GM18511 (cell line): ENCODE measurements at regions not wholly inside any gene's neighbourhood (a gene's known extent, or its start where the extent isn't known, plus 50 kb on each side); places are given as distances from the start of the nearest gene placed in this dataset.
"Not testable (repeated sequence)": the region's sequence is repeated elsewhere in the genome, so short reads cannot be mapped to it uniquely, and the experiment has no call there.

Source experiments
- ATAC-seq: cut with Tn5 transposase; IDR thresholded peaks from one replicate; pipeline ENCODE4 v1.9.1; 2021; ENCODE audit warnings: mild to moderate bottlenecking, moderate library complexity; ENCODE audit not compliant: unreplicated experiment

DNA sequence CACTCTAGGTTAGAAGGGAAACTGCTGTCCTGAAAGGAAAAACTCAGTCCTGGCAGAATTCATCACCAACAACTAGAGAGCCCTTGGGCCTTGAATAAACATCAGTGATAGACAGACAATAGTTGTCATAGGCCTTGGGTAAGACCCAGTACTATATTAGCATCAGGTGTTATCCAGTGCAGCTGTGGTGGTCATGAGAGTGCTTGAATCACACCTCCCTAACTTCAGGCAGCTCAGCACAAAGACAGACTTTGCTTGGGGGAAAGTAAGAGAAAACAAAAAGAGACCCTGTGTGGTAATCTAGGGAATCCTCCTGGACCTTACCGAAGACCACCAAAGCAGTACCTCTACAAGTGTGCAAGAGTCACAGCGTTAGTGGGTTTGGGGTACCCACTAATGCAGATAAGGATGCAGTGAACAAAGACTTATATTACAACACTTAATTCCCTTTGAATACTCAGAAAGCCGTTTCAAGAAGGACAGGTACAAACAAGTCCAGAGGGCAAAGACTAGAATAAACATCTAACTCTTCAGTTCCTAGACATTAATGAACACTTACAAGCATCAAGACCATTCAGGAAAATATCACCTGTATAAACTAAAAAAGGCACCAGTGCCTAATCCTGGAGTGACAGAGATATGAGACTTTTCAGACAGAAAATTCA is 332.3 kb upstream of the EPHA3 start:
- no peak for ATAC-seq

DNA sequence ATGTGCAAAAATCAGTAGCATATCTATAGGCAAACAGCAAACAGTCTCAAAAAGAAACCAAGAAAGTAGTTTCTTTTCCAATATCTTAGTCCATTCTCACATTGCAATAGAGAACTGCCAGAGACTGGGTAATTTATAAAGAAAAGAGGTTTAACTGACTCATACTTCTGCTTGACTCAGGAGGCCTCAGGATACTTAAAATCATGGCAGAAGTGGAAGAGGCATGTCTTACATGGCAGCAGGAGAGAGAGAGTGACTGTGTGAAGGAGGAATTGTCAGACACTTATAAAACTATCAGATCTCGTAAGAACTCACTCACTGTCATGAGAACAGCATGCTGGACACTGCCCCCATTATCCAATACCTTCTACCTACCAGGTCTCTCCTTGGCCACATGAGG is 327.9 kb upstream of the EPHA3 start:
- no peak for ATAC-seq

DNA sequence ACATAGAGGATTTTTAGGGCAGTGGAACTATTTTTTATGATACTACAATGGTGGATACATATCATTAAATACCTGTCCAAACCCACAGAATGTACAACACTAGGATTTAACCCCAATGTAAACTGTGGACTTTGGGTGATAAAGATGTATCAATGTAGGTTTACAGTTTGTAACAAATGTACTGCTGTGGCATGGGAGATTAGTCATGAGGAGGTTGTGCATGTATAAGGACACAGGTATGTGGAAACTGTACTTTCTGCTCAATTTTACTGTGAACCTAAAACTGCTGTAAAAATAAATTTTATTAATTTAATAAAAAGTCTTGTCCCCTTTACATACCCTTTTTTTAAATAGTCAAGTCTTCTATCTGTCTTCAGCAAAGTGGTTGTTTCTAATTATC is 322.5 kb upstream of the EPHA3 start:
- ATAC-seq: no peak

DNA sequence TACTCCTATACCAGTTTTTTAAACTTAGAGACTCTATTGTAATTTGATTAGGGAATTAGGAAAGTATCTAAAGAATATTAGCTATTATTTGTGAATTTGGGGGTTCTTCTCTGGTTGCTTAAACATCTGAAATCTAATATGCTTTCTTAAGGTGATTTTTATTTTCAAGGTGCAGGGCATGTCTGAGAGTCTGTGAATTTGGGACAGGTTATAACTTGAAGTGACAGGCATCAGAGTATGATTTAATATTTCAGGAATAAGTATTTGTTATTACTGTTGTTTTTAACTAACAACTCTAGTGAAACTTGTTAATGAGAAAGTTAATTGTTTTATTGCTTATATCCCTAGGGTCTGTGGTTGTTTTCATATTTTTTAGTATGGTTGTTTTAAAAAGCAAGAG is 321.6 kb upstream of the EPHA3 start:
- no peak for ATAC-seq

DNA sequence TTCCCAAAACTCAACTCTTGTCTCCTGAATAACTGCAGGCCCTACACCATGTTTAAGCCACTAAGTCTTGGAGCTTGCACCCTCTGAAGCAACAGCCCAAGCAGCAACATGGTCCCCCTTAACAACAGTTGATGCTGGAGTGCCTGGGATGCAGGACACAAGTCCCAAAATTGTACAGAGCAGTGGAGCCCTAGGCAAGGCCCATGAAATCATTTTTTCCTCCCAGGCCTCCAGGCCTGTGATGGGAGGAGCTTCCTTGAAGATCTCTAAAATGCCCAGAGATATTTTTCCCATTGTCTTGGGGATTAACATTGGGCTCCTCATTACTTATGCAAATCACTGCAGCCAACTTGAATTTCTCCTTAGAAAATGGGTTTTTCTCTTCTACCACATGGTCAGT is 311.9 kb upstream of the EPHA3 start:
- no peak for ATAC-seq

DNA sequence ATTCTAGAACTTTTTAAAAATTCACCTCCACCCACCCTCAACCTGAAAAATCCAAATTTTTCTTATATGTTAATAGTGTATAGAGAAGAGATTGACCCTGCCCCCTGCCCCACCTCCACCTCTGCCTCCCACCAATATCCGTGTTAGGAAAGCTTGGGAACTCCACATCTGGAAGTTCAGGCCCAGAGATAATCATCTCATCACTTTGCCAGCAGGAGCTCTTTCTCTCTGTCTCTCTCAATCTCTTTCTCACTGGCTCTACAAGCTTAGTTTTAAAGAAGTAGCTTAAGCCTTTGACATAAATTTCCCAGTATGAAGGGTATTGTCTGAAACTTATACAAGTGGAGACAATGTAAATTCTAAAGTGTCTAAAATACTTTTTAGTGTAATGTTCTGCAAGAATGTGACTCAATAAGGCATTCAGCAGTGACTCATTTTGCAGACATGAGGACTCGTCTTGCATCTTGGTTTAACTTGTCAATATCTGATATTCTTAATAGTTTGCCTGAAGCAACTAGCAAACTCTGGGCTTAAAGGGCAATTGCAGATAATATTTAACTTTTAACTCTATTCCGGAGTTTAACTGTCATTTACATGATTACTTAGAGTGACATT is 299.8 kb upstream of the EPHA3 start:
- no peak for ATAC-seq

DNA sequence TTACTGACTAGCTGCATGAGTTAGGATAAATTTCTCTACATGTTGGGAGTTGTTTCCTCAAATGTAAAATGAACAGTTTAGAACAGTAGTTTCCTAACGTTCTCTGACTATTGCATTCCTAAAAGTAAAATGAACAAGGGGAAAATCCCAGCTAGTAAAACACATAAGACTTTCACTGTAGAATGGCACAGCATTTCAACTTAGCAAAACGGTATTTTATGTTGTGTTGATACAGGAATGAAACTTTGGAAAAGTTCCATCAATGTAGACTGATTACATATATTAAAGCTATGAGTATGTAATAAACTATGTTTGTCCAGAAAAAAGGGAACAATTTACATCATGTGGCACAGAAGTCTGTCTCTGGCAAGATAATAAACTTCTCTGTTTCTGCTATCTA is 297.4 kb upstream of the EPHA3 start:
- ATAC-seq: no peak

DNA sequence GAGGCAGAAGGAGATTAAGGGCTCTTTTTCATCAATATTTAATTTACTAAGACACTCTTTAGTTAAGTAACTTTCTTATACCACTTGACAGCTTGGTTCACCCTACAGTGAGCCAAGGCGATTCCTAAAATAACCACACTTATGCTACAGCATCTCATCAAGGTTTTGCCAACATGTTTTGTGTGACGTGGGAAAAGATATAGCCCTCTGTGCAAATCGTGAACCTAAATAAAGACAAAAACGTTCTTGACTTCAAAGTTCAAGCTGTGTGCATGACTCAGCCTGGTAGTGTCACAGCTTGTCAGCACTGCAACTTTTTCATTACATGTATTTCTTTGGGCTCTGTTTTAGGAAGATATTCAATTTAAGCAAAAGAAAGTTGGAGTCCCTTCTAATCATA is 297.0 kb upstream of the EPHA3 start:
- ATAC-seq: no peak

DNA sequence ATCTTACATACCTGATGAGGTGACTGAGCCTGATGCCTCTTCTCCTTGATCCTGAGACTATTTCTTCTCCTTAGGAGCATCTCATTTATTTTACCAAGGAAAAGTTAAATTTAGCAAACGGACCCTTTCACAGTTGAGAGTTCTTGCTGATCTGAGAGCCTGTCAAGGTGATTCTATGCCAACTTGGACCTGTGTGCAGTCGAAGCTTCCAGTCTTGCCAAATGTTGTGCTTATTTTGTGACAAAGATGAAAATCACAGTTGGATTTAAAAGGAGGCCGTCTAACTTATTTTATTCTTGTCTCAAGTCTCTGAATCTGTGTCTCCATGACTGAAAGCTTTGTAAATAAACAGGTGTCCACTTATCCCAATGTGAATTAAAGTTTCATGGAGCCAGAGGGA is 296.3 kb upstream of the EPHA3 start:
- ATAC-seq: no peak

DNA sequence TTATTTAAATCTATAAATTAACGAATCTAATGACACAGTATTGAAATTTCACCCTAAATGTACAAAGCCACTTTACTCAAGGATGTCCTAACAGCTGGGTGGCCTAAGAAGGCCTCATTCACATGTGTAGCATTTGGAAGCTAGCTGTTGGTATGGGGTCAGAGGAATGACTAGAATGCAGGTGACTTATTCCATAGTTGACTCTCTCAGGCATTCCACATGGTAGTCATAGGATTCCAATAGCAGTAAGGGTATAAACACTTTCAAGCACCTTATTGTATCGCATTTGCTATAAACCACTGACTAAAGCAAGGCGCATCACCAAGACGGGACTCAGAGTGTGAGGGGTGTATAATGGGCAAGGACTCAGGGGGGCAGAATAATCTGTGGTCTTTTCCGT is 294.8 kb upstream of the EPHA3 start:
- no peak for ATAC-seq

DNA sequence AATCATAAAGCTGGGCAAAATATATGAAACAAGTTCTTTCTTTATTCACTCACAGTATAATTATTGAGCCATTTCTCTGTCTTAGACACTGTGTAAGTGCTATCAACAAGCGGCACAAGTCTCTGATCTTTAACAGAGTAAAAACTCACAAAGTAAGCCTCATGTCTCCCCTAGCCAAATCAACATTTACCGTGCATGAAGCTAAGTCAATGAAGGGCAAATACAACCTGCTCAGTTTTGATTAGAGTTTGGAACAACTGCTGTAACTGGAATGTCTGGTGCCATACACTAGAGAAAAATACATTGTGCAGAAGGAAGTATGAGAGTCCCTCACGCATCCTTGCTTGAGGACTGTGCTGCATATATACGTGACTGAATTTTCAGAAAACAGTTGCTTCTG is 291.0 kb upstream of the EPHA3 start:
- ATAC-seq: no peak

DNA sequence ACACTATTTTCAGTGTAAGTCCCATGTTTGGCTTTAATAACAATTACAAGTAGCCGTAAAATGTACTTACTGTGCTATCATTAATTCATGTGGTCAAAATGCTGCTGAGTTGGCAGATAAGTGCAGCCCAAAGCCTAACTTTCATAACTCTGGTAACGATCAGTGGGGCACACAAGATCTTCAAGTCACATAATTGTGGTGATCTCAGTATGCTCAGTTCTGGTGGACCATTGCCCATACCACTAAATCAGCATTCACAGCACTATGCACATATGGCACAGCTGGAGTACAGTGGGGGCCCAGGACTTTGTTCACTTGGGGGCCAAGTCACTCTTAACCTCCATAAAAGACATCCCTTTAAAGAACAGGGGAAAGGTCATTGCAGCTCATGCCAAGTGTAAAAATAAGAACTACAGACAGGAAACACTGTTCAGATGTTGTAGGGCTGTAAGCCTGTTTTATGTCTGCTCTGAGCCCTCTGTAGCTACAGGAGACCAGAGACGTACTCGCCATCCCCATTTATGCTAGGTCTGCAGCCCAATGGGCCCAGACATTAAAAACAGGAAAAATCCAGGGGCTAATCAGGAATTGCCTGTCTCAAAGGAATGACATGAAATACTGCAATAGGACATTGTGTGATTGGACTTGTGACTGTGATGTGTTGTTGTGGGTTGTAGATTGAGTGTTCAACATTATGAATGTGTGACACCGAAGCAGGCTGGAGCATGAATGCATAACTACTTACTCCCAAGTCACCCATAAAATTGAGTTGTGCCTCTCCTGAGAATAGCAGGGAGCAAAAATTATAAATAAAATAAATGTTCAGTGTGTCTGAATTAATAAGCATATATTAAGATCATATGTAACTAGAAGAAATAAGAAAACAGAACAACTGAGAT is 282.5 kb upstream of the EPHA3 start:
- ATAC-seq: no peak

DNA sequence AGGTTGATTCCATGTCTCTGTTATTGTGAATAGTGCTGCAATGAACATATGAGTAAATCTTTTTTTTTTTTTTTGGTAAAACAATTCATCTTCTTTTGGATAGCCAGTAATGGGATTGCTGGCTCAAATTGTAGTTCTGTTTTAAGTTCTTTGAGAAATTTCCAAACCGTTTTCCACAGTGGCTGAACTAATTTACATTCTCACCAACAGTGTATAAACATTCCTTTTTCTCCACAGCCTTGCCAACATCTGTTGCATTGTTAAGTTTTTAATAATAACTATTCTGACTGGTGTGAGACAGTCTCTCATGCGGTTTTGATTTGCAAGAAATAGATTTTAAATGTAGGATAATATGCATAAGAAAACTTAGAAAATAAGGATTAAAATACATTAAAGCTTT is 279.0 kb upstream of the EPHA3 start:
- no peak for ATAC-seq

DNA sequence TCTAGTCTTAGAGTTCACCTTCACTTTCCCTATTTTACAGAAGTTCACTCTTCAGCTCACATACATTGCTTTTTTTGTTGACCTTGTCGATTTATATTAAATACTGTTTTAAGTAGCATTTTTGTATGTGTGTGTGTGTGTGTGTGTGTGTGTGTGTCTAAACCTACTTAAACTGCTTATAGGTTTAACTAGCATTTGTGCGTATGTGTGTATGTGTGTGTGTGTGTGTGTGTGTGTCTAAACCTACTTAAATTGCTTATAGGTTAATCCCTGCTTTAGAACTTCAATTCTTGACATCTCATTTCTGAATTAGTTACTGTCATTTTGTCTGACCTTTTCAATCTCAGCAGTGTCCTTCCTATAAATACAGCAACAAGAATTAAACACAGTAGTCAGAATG is 254.8 kb upstream of the EPHA3 start:
- no peak for ATAC-seq

DNA sequence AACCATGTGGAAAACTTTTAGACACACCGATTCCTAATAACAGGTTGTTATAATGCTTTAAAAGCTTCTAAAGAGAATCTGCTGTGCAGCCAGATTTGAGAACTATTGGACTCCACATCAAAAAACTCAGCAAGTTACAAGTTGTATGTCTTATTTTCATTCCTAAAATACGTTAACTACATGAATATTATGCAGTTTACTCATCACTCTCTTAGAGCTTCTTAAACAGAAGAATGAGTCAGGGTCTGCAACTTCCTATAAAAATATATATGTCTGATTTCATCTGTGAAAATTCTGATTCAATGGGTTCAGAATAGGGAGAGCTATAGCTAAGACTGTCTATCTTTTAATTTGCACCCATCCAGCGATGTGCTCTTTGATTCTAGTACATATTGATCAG is 244.2 kb upstream of the EPHA3 start:
- no peak for ATAC-seq

DNA sequence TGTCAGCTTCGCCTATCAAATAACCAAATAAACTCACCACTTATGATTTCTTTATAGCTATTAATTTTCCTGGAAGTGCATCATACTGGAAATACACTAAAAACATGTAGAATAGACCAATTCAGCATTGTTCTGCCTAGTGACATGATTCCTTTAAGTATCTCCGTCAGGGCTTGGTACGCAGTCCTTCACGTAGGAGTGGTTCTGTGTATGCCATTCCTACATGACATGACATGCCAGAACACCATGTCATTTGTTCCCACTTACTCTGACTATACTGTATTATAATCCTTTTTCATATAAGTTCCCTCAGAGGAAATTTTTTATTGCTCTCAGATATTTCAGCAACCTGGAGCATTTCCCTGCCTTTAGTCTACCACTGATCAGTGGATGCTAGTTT is 230.7 kb upstream of the EPHA3 start:
- no peak for ATAC-seq

DNA sequence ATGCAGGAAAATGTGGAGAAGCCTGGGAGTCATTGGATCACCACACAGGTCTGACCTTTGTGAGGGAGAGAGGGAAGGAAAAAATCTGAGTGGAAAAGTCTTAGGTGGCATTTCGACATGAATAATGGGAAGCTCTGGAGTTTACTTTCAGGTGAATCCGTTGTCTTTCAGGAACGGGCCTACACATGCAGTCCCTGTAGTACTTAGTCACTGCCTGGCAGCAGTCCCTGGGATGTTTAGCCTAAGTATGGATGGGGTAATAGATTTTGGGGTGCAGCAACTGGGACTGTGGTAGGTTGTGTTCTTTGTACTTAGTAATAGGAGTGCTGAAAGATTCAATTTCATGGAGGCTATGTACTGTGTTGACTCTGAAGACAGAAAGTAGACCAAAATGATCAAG is 227.5 kb upstream of the EPHA3 start:
- ATAC-seq: no peak

DNA sequence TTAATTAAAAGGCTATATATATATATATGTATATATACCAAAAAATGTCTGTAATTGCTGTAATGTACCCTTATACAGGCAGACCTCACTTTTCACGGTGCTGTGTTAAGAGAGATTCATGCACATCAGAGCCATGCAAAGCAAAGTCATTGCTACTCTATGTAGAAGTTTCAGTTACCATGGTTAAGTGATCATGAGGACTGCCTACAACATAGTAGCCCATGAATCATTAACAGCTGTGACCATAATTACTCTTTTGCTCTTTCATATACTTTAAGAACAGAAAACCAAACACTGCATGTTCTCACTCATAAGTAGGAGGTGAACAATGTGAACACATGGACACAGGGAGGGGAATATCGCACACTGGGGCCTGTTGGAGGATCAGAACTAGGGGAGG is 225.3 kb upstream of the EPHA3 start:
- peak; percentile 99 for ATAC-seq

DNA sequence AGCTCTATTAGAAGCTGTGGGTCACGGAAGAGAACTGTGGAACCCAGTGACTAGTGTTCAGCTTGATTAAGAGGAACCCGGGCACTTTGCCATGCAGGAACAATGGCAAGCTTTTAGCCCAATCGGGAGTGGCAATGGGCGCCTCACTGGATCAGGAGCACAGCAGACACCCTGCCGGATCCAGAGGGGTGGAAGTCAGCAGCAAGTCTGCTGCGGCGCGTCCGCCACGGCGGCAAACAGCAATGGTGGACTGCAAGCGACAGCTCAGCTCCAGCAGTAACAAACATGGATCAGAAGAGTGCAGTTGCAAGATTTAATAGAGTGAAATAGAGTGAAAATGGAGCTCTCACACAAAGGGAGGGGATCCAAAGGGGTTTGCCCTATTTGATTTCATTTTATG is 220.8 kb upstream of the EPHA3 start:
- ATAC-seq: not testable (repeated sequence)

DNA sequence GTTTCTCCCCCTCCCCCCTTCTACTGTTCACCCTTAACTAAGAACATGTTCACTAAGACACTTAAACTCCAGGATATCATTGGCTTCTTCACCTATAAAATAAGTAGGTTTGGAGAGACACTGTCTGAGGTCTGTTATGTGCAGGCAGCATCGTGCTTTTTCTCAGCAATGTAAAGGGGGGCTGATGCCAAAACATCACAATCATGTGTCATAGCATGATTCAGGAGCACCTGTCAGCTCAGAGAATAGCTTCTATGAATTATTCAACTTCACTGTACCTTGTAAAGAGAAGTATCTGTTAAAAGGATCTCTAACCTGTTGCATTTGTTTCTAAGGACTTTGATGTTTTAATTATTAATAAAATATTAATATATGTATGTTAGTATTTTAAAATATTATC is 211.4 kb upstream of the EPHA3 start:
- ATAC-seq: no peak

DNA sequence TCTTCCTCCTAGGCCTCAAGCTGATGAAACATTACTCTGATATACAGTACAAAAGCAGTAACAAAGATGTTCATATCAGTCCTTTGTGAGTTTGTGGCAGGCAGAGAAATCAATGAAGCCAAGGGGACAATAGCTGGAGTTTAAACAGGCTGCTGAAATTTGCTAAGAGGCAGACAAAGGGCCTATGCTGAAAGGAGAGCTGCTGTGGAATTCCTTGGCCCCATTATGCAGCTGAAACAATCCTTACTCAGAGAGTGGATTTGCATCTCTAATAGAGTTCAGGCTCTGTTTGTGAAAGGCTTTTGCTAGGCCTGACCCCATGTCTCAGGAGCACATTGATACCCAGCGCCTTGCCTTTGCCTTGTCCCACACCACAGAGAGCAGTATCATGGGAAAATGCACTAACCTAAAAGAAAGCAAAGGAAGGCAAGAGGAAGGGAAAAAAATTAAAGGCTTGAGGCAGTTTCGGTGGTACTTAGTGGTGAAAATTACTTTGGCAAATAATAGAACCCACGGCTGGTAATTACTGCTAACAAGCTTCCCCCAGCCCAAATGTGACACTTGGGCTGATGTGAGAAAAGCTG is 195.0 kb upstream of the EPHA3 start:
- ATAC-seq: no peak

DNA sequence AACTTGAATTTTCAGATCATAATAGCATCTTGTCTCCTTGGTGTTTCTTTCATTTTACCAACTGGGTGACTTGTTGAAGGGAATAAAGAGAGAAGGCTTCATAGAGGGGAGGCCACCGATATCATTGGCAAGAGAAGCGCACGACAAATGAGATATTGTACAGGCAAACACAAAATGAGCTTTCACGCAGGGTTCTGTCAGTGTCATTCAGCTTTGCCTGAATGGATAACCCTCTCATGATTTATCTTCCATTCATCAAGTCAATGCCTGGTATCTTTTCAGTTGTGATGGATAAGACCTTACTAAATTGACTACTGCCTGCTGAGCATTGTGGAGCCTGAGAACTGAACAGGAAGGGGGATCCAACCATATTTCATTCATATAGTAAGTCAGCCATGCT is 188.6 kb upstream of the EPHA3 start:
- no peak for ATAC-seq
